Mononuclear cell (primary cell): ENCODE measurements at regions not wholly inside any gene's neighbourhood (a gene's known extent, or its start where the extent isn't known, plus 50 kb on each side); places are given as distances from the start of the nearest gene placed in this dataset.
"Not testable (repeated sequence)": the region's sequence is repeated elsewhere in the genome, so short reads cannot be mapped to it uniquely, and the experiment has no call there.

Experiments
- H3K27me3 ChIP-seq: 2 replicates; pipeline ENCODE4 v1.6.0; 2011; ENCODE audit warnings: low read length, control low read depth; ENCODE audit not compliant: insufficient read depth
- H3K4me1 ChIP-seq: 2 replicates; pipeline ENCODE4 v1.5.1; 2011; ENCODE audit warnings: mild to moderate bottlenecking, low read length, control low read depth; ENCODE audit not compliant: insufficient read depth
- H3K4me3 ChIP-seq: 2 replicates; pipeline ENCODE4 v1.5.1; 2011; ENCODE audit warnings: mild to moderate bottlenecking, low read length, moderate library complexity
- H3K9me3 ChIP-seq: 2 replicates; pipeline ENCODE4 v1.5.1; 2011; ENCODE audit warnings: low read depth, mild to moderate bottlenecking, control low read depth, low read length

- no peaks in the 10 kb centered on the region for H3K4me1 ChIP-seq
- no peaks in the 10 kb centered on the region for H3K9me3 ChIP-seq
- H3K27me3 ChIP-seq, result no peaks in the 10 kb centered on the region
- H3K4me3 ChIP-seq, result no peak overlapping the region
Measured at GRCh38 chr21:28418726-28419514, 573.8 kb downstream of the LTN1 start.

GRCh38 chr21:28410256-28410655, 582.4 kb downstream of the LTN1 start:
- Histone ChIP-seq H3K27me3 (no peaks in the 10 kb centered on the region), H3K4me3 (no peak overlapping the region), H3K4me1 (no peaks in the 10 kb centered on the region), H3K9me3 (no peaks in the 10 kb centered on the region)

GRCh38 chr21:28402616-28402989, 590.1 kb downstream of the LTN1 start:
- Histone ChIP-seq H3K9me3 (no peaks in the 10 kb centered on the region), H3K4me1 (no peaks in the 10 kb centered on the region), H3K27me3 (no peaks in the 10 kb centered on the region), H3K4me3 (no peak overlapping the region)

- no peaks in the 10 kb centered on the region for H3K9me3 ChIP-seq
- no peak overlapping the region for H3K4me3 ChIP-seq
- H3K4me1 ChIP-seq, result no peaks in the 10 kb centered on the region
- H3K27me3 ChIP-seq, result no peaks in the 10 kb centered on the region
Measured at GRCh38 chr21:28397040-28397439, 595.6 kb downstream of the LTN1 start.

- Histone ChIP-seq H3K4me1 (no peaks in the 10 kb centered on the region), H3K4me3 (no peak overlapping the region), H3K27me3 (no peaks in the 10 kb centered on the region), H3K9me3 (no peaks in the 10 kb centered on the region)
Measured at GRCh38 chr21:28396421-28396820, 596.3 kb downstream of the LTN1 start.

GRCh38 chr21:28393279-28393678, 599.4 kb downstream of the LTN1 start:
- no peak overlapping the region for H3K4me3 ChIP-seq
- no peaks in the 10 kb centered on the region for H3K27me3 ChIP-seq
- H3K4me1 ChIP-seq, result no peaks in the 10 kb centered on the region
- H3K9me3 ChIP-seq, result no peaks in the 10 kb centered on the region

GRCh38 chr21:28391938-28392849, 600.5 kb downstream of the LTN1 start:
- H3K9me3 ChIP-seq, result no peaks in the 10 kb centered on the region

GRCh38 chr21:28387220-28387619, 605.5 kb downstream of the LTN1 start:
- H3K4me1 ChIP-seq, result no peaks in the 10 kb centered on the region
- H3K27me3 ChIP-seq, result no peaks in the 10 kb centered on the region
- H3K4me3 ChIP-seq, result no peak overlapping the region
- H3K9me3 ChIP-seq, result no peaks in the 10 kb centered on the region

More at GRCh38 chr21:28391938-28392849, 600.5 kb downstream of the LTN1 start:
- no peak overlapping the region for H3K4me3 ChIP-seq
- H3K27me3 ChIP-seq, result no peaks in the 10 kb centered on the region
- H3K4me1 ChIP-seq, result no peaks in the 10 kb centered on the region

GRCh38 chr21:28385845-28386244, 606.8 kb downstream of the LTN1 start:
- H3K9me3 ChIP-seq, result no peaks in the 10 kb centered on the region
- H3K4me1 ChIP-seq, result no peaks in the 10 kb centered on the region
- H3K4me3 ChIP-seq, result no peak overlapping the region
- no peaks in the 10 kb centered on the region for H3K27me3 ChIP-seq

- H3K9me3 ChIP-seq, H3K4me1 ChIP-seq, H3K4me3 ChIP-seq, H3K27me3 ChIP-seq: not testable (repeated sequence)
Measured at GRCh38 chr21:28381000-28381745, 611.5 kb downstream of the LTN1 start.

GRCh38 chr21:28380241-28380640, 612.4 kb downstream of the LTN1 start:
- H3K27me3 ChIP-seq, result no peaks in the 10 kb centered on the region
- no peaks in the 10 kb centered on the region for H3K9me3 ChIP-seq
- H3K4me3 ChIP-seq, result no peak overlapping the region
- H3K4me1 ChIP-seq, result no peaks in the 10 kb centered on the region

GRCh38 chr21:28378026-28378425, 614.7 kb downstream of the LTN1 start:
- H3K9me3 ChIP-seq, result peaks cover 2% of the 10 kb centered on the region
- H3K4me3 ChIP-seq, result no peak overlapping the region
- H3K27me3 ChIP-seq, result no peaks in the 10 kb centered on the region
- no peaks in the 10 kb centered on the region for H3K4me1 ChIP-seq

- Histone ChIP-seq H3K4me3 (no peak overlapping the region), H3K4me1 (no peaks in the 10 kb centered on the region), H3K27me3 (no peaks in the 10 kb centered on the region), H3K9me3 (peaks cover 9% of the 10 kb centered on the region)
Measured at GRCh38 chr21:28375708-28376385, 616.8 kb downstream of the LTN1 start.

GRCh38 chr21:28374881-28375280, 617.8 kb downstream of the LTN1 start:
- Histone ChIP-seq H3K9me3 (peaks cover 9% of the 10 kb centered on the region), H3K4me1 (no peaks in the 10 kb centered on the region), H3K4me3 (no peak overlapping the region), H3K27me3 (no peaks in the 10 kb centered on the region)
